ENCODE measurements at regions not wholly inside any gene's neighbourhood (a gene's known extent, or its start where the extent isn't known, plus 50 kb on each side); places are given as distances from the start of the nearest gene placed in this dataset.

DNA sequence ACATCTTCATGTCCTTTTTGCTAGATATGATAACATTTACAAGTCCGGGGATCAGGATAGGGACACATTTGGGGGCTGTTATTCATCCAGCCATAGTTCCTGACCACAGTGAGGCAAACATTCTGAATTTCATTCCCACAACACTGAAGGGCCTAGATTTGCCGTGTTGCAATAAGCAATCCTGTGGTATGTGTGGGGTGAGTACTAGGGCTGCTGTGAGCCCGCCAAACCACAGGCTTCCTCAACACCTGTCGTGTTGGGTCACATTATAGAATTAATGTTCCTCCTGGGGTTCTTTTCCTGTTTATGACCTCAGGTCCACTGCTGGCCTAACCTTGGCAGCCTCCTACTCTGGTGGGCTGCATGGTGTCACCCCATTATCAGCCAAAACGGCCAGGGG, 119.2 kb downstream of the TBC1D30 start:
- TF ChIP-seq, protein P1, sequence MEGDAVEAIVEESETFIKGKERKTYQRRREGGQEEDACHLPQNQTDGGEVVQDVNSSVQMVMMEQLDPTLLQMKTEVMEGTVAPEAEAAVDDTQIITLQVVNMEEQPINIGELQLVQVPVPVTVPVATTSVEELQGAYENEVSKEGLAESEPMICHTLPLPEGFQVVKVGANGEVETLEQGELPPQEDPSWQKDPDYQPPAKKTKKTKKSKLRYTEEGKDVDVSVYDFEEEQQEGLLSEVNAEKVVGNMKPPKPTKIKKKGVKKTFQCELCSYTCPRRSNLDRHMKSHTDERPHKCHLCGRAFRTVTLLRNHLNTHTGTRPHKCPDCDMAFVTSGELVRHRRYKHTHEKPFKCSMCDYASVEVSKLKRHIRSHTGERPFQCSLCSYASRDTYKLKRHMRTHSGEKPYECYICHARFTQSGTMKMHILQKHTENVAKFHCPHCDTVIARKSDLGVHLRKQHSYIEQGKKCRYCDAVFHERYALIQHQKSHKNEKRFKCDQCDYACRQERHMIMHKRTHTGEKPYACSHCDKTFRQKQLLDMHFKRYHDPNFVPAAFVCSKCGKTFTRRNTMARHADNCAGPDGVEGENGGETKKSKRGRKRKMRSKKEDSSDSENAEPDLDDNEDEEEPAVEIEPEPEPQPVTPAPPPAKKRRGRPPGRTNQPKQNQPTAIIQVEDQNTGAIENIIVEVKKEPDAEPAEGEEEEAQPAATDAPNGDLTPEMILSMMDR (IDR thresholded peaks at IDR 0.05), result no peak
- TF ChIP-seq POLR2AphosphoS5 (IDR thresholded peaks at IDR 0.05), result no peak
